ENCODE measurements at regions not wholly inside any gene's neighbourhood (a gene's known extent, or its start where the extent isn't known, plus 50 kb on each side); places are given as distances from the start of the nearest gene placed in this dataset.

DNA sequence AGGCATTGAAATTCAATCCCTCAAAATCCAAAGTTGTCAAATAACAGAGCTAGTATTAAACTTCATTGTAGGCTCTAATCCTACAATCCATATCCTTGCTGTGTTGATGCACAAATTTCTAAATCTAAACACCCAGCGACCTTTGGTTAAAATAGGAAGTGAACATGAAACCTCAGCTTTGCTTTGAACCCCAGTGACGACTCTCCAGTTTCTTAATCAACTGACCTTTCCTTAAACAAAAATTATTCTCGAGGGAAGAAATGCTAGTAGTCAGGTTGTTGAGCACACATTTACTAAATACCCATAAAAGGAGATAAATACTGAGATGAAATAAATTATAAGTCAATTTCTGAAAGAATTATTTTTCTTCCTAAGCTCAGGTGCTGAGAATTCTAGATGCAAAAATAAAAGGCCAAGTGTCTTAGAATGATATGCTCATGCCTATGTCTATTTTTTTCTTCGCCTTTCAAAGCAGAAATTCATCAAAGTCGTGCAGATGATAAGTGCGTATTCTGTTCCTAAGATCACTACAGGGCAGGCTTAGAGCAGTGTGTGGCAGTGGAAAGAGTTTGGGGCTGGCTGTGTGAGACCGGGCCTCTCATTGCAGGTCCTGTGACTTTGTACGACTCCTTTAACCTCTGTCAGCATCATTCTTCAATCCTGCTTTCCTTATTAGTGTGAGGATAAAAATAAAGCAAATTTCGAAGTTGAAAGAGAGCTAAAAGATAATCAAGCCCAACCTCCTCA is 208.7 kb downstream of the PRL start:
- Histone ChIP-seq H2BK20ac (ENCODE audit: low read depth, low read length) (no peak overlapping the region), H2AFZ (replicated peaks; ENCODE audit: low read length, poor library complexity) (peak overlapping the region; percentile 44), H3K18ac (ENCODE audit: low read depth, low read length) (0 out of 2 replicates have a peak overlapping the region, but pooled peaks have one; percentile 36), H2AK9ac (replicated peaks; ENCODE audit: low read depth, low read length, poor library complexity) (no peak overlapping the region), H4K20me1 (ENCODE audit: insufficient read depth, low read length) (no peaks in the 10 kb centered on the region), H3K36me3 (ENCODE audit: control insufficient read depth, insufficient read depth, low read length) (no peaks in the 10 kb centered on the region), H3K9me1 (ENCODE audit: insufficient read depth, low read length) (no peaks in the 10 kb centered on the region), H3K27ac (ENCODE audit: insufficient read depth, low read length) (no peak overlapping the region), H2AK5ac (ENCODE audit: low read depth, low read length) (no peak overlapping the region), H3K4me2 (ENCODE audit: low read depth, low read length) (no peak overlapping the region), H3K9ac (ENCODE audit: low read depth, low read length) (no peak overlapping the region), H3K14ac (replicated peaks; ENCODE audit: low read depth, low read length) (no peak overlapping the region), H2BK15ac (ENCODE audit: low read depth, low read length) (0 out of 3 replicates have a peak overlapping the region, but pooled peaks have one; percentile 31), H4K5ac (ENCODE audit: low read depth, low read length) (no peak overlapping the region), H3K9me3 (ENCODE audit: control insufficient read depth, insufficient read depth, low read length) (no peaks in the 10 kb centered on the region), H3K79me1 (ENCODE audit: low read depth in 1 of 2, low read length in 2 of 2) (no peaks in the 10 kb centered on the region), H3K4ac (ENCODE audit: low read depth, low read length) (no peak overlapping the region), H3K23ac (ENCODE audit: low read depth, low read length) (no peak overlapping the region), H2BK120ac (ENCODE audit: low read depth, low read length) (no peak overlapping the region), H3K4me3 (ENCODE audit: insufficient read depth, low read depth, low read length) (no peak overlapping the region), H3K56ac (ENCODE audit: extremely low read depth, insufficient read depth, low read length) (no peak overlapping the region), H3K4me1 (ENCODE audit: control insufficient read depth, insufficient read depth, low read length) (0 out of 2 replicates have a peak, but pooled peaks cover 2% of the 10 kb centered on the region), H3K27me3 (ENCODE audit: control insufficient read depth, insufficient read depth, low read length) (no peaks in the 10 kb centered on the region), H2BK5ac (ENCODE audit: low read depth, low read length, poor library complexity, severe bottlenecking) (no peak overlapping the region), H4K91ac (ENCODE audit: insufficient read depth, low read depth, low read length) (no peak overlapping the region), H4K8ac (ENCODE audit: low read depth in 2 of 2, low read length in 2 of 2) (no peak overlapping the region)
- ChIA-PET POLR2A (ENCODE audit: unreplicated experiment) (no interaction called here), CTCF (no interaction called here)
- ATAC-seq (ENCODE audit: low read depth) = no peak
- intact Hi-C loops (cut with micrococcal nuclease) = no loop called here
- dilution Hi-C loops (cut with HindIII; ENCODE audit: low sequenced_read_pairs, unreplicated experiment) = no loop called here
- TF ChIP-seq BHLHE40 (IDR thresholded peaks at IDR 0.05; ENCODE audit: low read depth, low read length) = no peak
- TF ChIP-seq FOS (IDR thresholded peaks at IDR 0.05; ENCODE audit: low read depth, low read length) = no peak
- TF ChIP-seq, protein P1, sequence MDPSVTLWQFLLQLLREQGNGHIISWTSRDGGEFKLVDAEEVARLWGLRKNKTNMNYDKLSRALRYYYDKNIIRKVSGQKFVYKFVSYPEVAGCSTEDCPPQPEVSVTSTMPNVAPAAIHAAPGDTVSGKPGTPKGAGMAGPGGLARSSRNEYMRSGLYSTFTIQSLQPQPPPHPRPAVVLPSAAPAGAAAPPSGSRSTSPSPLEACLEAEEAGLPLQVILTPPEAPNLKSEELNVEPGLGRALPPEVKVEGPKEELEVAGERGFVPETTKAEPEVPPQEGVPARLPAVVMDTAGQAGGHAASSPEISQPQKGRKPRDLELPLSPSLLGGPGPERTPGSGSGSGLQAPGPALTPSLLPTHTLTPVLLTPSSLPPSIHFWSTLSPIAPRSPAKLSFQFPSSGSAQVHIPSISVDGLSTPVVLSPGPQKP (IDR thresholded peaks at IDR 0.05; ENCODE audit: borderline replicate concordance, low read depth, low read length) = no peak
- no peak for TF ChIP-seq CHD1 (IDR thresholded peaks at IDR 0.05; ENCODE audit: low read depth, low read length)
- no peak for TF ChIP-seq MXI1 (IDR thresholded peaks at IDR 0.05; ENCODE audit: borderline replicate concordance, low read depth, low read length)
- TF ChIP-seq, protein P2, sequence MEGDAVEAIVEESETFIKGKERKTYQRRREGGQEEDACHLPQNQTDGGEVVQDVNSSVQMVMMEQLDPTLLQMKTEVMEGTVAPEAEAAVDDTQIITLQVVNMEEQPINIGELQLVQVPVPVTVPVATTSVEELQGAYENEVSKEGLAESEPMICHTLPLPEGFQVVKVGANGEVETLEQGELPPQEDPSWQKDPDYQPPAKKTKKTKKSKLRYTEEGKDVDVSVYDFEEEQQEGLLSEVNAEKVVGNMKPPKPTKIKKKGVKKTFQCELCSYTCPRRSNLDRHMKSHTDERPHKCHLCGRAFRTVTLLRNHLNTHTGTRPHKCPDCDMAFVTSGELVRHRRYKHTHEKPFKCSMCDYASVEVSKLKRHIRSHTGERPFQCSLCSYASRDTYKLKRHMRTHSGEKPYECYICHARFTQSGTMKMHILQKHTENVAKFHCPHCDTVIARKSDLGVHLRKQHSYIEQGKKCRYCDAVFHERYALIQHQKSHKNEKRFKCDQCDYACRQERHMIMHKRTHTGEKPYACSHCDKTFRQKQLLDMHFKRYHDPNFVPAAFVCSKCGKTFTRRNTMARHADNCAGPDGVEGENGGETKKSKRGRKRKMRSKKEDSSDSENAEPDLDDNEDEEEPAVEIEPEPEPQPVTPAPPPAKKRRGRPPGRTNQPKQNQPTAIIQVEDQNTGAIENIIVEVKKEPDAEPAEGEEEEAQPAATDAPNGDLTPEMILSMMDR (conservative IDR thresholded peaks at IDR 0.05; ENCODE audit: low read depth, low read length) = no peak
- in situ Hi-C loops (cut with MboI; ENCODE audit: low sequenced_read_pairs) = no loop called here
- no CpG with 5 or more reads among the region's 9 CpGs for WGBS, 2 experiments (ENCODE audit: extremely low coverage in 2 of 2, insufficient read length in 1 of 2)
- no peak for DNase-seq
- BruUV-seq (replicated peaks) = no TSS peak
